GM18526 (cell line): ENCODE measurements at regions not wholly inside any gene's neighbourhood (a gene's known extent, or its start where the extent isn't known, plus 50 kb on each side); places are given as distances from the start of the nearest gene placed in this dataset.

Experiments used
- POLR2A ChIP-seq: IDR thresholded peaks from 3 replicates; pipeline ENCODE4 v1.6.1; 2011; ENCODE audit not compliant: insufficient read length; ENCODE audit errors: extremely low read depth

DNA sequence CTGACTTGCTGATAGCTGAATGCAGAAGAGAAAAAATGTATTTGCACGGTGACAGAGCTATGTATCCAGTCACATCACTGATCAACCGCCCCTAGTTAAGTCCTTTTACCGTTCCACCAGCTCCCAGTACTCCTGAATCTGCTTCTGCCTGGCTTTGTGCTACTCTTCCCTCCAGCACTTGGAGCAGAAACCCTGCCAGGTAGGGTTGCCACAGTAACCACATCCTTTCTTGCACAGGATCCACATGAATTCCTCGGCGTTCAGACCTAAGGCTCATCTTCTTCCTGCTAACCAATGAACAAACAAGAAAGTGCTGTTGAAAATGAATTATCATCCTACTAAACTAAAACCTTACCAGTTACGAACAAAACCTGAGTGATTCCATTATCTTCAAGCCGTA, 52.0 kb upstream of the KCTD7 start:
- TF ChIP-seq POLR2A, result no peak
